HepG2 (cell line): ENCODE measurements at regions not wholly inside any gene's neighbourhood (a gene's known extent, or its start where the extent isn't known, plus 50 kb on each side); places are given as distances from the start of the nearest gene placed in this dataset.

Experiments used
- ATAC-seq: fragments of 200-7000 bp; cut with Tn5 transposase; 3 replicates; pipeline ENCODE4 v1.9.1; 2020; ENCODE audit warnings: mild to moderate bottlenecking, moderate library complexity
- BruUV-seq: library from RNA; stranded (reverse); fragments of 400-500 nt; replicated peaks from 2 replicates; lab custom pipeline; 2021; lab: Mats Ljungman, UMichigan
- CTCF ChIA-PET: fragments of 300-600 bp; formaldehyde crosslinking; extraction: SDS; loops from one replicate; lab custom pipeline; 2021; ENCODE audit warnings: low total read pairs, inconsistent platforms, low intra/inter-chr PET ratio; lab: Yijun Ruan, JAX
- POLR2A ChIA-PET: fragments of 350-600 bp; sonication (Branson Sonifier 250); formaldehyde crosslinking; loops from one replicate; lab custom pipeline; 2020; ENCODE audit warnings: antibody characterized with exemption, inconsistent platforms; lab: Yijun Ruan, JAX
- DNase-seq: peaks from one replicate; pipeline ENCODE4 v3.0.0-alpha.2; 2015; ENCODE audit warnings: low spot score
- FAIRE-seq: peaks from 3 replicates; lab custom pipeline; 2011; peaks lifted over from hg19 to GRCh38; lab: Jason Lieb, UNC
- H2AFZ ChIP-seq: one replicate; pipeline ENCODE4 v1.6.1; 2011; ENCODE audit warnings: low read length, inconsistent platforms
- H3K27ac ChIP-seq: fragments of 300-600 bp; 3 replicates; pipeline ENCODE4 v1.8.0; 2011; ENCODE audit warnings: mixed run types, mild to moderate bottlenecking, mixed read lengths, low read length, inconsistent platforms; ENCODE audit not compliant: insufficient read depth; ENCODE audit errors: extremely low read length
- H3K27me3 ChIP-seq, 2 experiments: fragments of 200-600 bp in 1 of 2; 2 replicates in 1 of 2; 3 replicates in 1 of 2; pipeline versions ENCODE4 v1.6.0 to v1.8.0; 2011; ENCODE audit warnings: low read length in 2 of 2, mild to moderate bottlenecking in 2 of 2, moderate library complexity in 2 of 2, inconsistent platforms in 1 of 2; ENCODE audit not compliant: insufficient read depth in 2 of 2, control insufficient read depth in 1 of 2
- H3K36me3 ChIP-seq, 2 experiments: fragments of 200-600 bp in 1 of 2; replicated peaks in 1 of 2; 2 replicates in 1 of 2; 3 replicates in 1 of 2; pipeline versions ENCODE4 v1.5.1 to v1.8.0; 2011; ENCODE audit warnings: low read length in 2 of 2, inconsistent platforms in 1 of 2; ENCODE audit not compliant: insufficient read depth in 2 of 2, control insufficient read depth in 1 of 2
- H3K4me1 ChIP-seq: 2 replicates; pipeline ENCODE4 v1.5.1; 2012; ENCODE audit warnings: low read length, inconsistent platforms; ENCODE audit not compliant: insufficient read depth
- H3K4me2 ChIP-seq: 2 replicates; pipeline ENCODE4 v1.6.0; 2011; ENCODE audit warnings: low read depth, low read length, inconsistent platforms
- H3K4me3 ChIP-seq, 3 experiments: fragments of 200-600 bp in 1 of 3; sonication (generic), shearing (Covaris generic) in 1 of 3; replicated peaks in 1 of 3; 2 replicates each; pipeline ENCODE4 v1.5.1; 2011 to 2016; ENCODE audit warnings: low read length in 3 of 3, inconsistent platforms in 2 of 3, low read depth in 2 of 3, mild to moderate bottlenecking in 2 of 3, control low read depth in 1 of 3, mixed read lengths in 1 of 3; ENCODE audit not compliant: insufficient read depth in 1 of 3
- H3K79me2 ChIP-seq: one replicate; pipeline ENCODE4 v1.6.1; 2011; ENCODE audit warnings: low read length, inconsistent platforms; ENCODE audit not compliant: insufficient read depth
- H3K9ac ChIP-seq: 2 replicates; pipeline ENCODE4 v1.6.0; 2011; ENCODE audit warnings: mild to moderate bottlenecking, low read depth, low read length, inconsistent platforms; ENCODE audit not compliant: insufficient read depth
- H3K9me3 ChIP-seq: 2 replicates; pipeline ENCODE4 v1.5.1; 2012; ENCODE audit warnings: mild to moderate bottlenecking, low read length
- H4K20me1 ChIP-seq: 2 replicates; pipeline ENCODE4 v1.6.0; 2011; ENCODE audit warnings: inconsistent platforms, mild to moderate bottlenecking, low read length, moderate library complexity; ENCODE audit not compliant: insufficient read depth
- BRF2 ChIP-seq: sonication (generic); formaldehyde crosslinking; IDR thresholded peaks from 2 replicates; pipeline ENCODE4 v1.8.1; 2022; ENCODE audit warnings: mild to moderate bottlenecking, missing genetic modification reagents
- CCAR2 ChIP-seq: fragments of 200-400 bp; formaldehyde crosslinking; optimal IDR thresholded peaks from 2 replicates; pipeline ENCODE3; 2018; ENCODE audit warnings: low read depth, mild to moderate bottlenecking, low read length, moderate library complexity
- EP300 ChIP-seq, 3 experiments: sonication (generic) in 1 of 3; formaldehyde crosslinking in 1 of 3; IDR thresholded peaks; 2 replicates each; pipeline versions ENCODE4 v1.5.1 to v1.6.1; 2011 to 2020; ENCODE audit warnings: low read depth in 2 of 3, low read length in 2 of 3, borderline replicate concordance in 1 of 3, improper control_type of control experiment in 1 of 3, mild to moderate bottlenecking in 1 of 3, missing genetic modification reagents in 1 of 3, moderate library complexity in 1 of 3
- HMG20A ChIP-seq: IDR thresholded peaks from 2 replicates; pipeline ENCODE4 v1.6.1; 2016; ENCODE audit warnings: borderline replicate concordance
- HNRNPLL ChIP-seq: fragments of 200-400 bp; formaldehyde crosslinking; IDR thresholded peaks from 2 replicates; pipeline ENCODE4 v1.6.1; 2017; ENCODE audit warnings: mild to moderate bottlenecking, low read depth, low read length; ENCODE audit not compliant: poor library complexity, severe bottlenecking
- MIER2 ChIP-seq: IDR thresholded peaks from 2 replicates; pipeline ENCODE4 v1.6.1; 2016; ENCODE audit warnings: missing biosample characterization, missing genetic modification reagents
- SMAD3 ChIP-seq: sonication (generic); formaldehyde crosslinking; IDR thresholded peaks from 2 replicates; pipeline ENCODE4 v1.4.0; 2020; ENCODE audit warnings: missing genetic modification reagents
- SNAI1 ChIP-seq: sonication (generic); formaldehyde crosslinking; IDR thresholded peaks from 2 replicates; pipeline ENCODE4 v1.5.0; 2020; ENCODE audit warnings: mild to moderate bottlenecking, missing genetic modification reagents, borderline replicate concordance
- SP2 ChIP-seq: sonication (generic); formaldehyde crosslinking; IDR thresholded peaks from 2 replicates; pipeline ENCODE4 v1.5.1; 2020; ENCODE audit warnings: mild to moderate bottlenecking, missing genetic modification reagents
- TCF7 ChIP-seq: sonication (generic); IDR thresholded peaks from 2 replicates; pipeline ENCODE4 v1.6.1; 2016; ENCODE audit warnings: antibody characterized with exemption, low read depth
- ZMYM3 ChIP-seq: sonication (generic); formaldehyde crosslinking; IDR thresholded peaks from 2 replicates; pipeline ENCODE4 v1.5.1; 2020; ENCODE audit warnings: mild to moderate bottlenecking, missing genetic modification reagents
- ZNF362 ChIP-seq: sonication (generic); formaldehyde crosslinking; IDR thresholded peaks from 2 replicates; pipeline ENCODE4 v1.4.0; 2020; ENCODE audit warnings: missing genetic modification reagents, mild to moderate bottlenecking, borderline replicate concordance
- WGBS: methylation state at CpG from one replicate; pipeline ENCODE4 v1.1.6; 2017; ENCODE audit warnings: low lambda C conversion rate; 5-methylcytosine and 5-hydroxymethylcytosine counted together
- in situ Hi-C: cut with HindIII; loops from 2 replicates; pipeline ENCODE4 v1.10.0; 2017; ENCODE audit warnings: low pct_unique_long_range_greater_than_20kb; ENCODE audit not compliant: extremely low pct_ligation_motif_present
- intact Hi-C: fragments of 100-400 bp; cut with micrococcal nuclease; formaldehyde crosslinking; loops from one replicate; pipeline ENCODE4 v1.10.0; 2022; ENCODE audit not compliant: unreplicated experiment
- TF ChIP-seq, protein P1 (sequence below): sonication (generic); formaldehyde crosslinking; IDR thresholded peaks from 2 replicates; pipeline ENCODE4 v1.5.0; 2020; ENCODE audit warnings: mild to moderate bottlenecking, low read depth, missing genetic modification reagents, borderline replicate concordance

DNA sequence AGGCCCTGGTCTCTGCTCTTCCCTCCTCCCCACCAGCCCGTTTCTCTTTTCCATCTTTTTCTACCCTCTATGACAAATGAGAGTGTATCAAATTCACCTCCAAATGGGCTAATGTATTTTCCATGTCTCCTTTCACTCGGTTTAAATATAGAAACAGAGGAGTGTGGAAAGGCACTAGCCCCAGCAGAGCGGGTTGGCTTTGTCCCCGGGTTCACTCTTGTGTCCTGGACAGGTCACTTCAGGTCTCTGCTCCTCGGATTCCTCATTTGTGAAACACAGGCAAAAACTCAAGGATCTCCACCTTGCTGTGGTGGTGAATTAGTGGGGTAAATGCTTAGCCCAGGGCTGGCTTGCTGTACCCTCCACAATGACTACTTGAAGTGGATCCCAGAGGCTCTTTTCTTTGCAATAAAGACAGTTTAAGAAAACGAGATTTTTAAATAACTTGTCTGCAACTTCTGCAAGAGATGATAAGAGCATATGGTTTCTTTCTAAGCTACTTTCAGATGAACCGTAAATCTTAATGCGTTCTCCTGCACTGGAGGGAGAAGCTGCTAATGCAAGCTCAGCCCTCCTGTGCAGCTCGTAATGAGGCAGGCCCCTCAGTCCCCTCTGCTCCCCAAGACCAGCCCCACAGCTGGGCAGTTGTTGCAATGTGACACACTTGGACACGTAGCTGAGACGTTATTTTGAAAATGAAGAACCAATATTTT is 292.9 kb downstream of the THBS2 start:
- no peak for TF ChIP-seq SMAD3
- no peak for TF ChIP-seq SP2 (CRISPR knock-in tag)
- TF ChIP-seq CCAR2, result no peak
- no peak for TF ChIP-seq HNRNPLL
- no peak for TF ChIP-seq HMG20A
- TF ChIP-seq, protein P1, sequence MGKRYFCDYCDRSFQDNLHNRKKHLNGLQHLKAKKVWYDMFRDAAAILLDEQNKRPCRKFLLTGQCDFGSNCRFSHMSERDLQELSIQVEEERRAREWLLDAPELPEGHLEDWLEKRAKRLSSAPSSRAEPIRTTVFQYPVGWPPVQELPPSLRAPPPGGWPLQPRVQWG (CRISPR knock-in tag), result no peak
- BruUV-seq, result no TSS peak
- intact Hi-C loops (no loop called here), in situ Hi-C loops (loop anchor here (25.0 kb wide), 1 partner anchor 727 kb away; no protein-coding TSS in a partner anchor)
- WGBS, result 18% methylated on average over 11 of the region's 11 CpGs
- ChIA-PET POLR2A (no interaction called here), CTCF (no interaction called here)
- Histone ChIP-seq H3K4me2 (no peak overlapping the region), H4K20me1 (no peaks in the 10 kb centered on the region), H3K27me3 (peaks cover 3 to 37% of the 10 kb centered on the region in 2 experiments; a peak in 4 of 5 replicates), H3K4me1 (no peaks in the 10 kb centered on the region), H3K27ac (no peak overlapping the region), H3K4me3 (no peak overlapping the region), H3K9me3 (0 out of 2 replicates have a peak, but pooled peaks cover 9% of the 10 kb centered on the region), H3K9ac (no peak overlapping the region), H3K79me2 (no peaks in the 10 kb centered on the region), H2AFZ (no peak overlapping the region), H3K36me3 (no peaks in the 10 kb centered on the region)
- no peak for DNase-seq
- FAIRE-seq, result no peak
- ATAC-seq, result no peak

DNA sequence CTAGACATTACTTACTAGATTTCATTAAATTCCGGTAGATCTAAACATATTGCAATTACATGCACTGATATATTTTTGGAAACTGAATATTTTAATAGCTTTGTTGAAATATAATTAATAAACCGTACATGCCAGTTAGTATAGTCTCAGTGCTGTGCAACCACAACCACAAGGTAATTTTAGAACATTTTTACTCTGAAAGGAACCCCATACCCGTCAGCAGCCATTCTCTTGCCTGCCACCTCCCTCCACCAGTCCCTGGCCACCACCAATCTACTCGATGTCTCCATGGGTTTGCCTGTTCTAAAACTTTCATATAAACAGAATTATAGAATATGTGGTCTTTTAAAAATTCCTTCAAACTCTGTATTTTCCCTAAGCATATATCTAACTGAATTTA is 293.9 kb downstream of the THBS2 start:
- no peak for FAIRE-seq
- H2AFZ ChIP-seq, result no peak overlapping the region
- ChIA-PET POLR2A (no interaction called here), CTCF (no interaction called here)
- 0 out of 2 replicates have a peak, but pooled peaks cover under 1% of the 10 kb centered on the region for H3K9me3 ChIP-seq
- ATAC-seq, result no peak
- H3K79me2 ChIP-seq, result no peaks in the 10 kb centered on the region
- WGBS, result 2% methylated on average over 4 of the region's 4 CpGs
- no peaks in the 10 kb centered on the region for H3K36me3 ChIP-seq
- peaks cover 2 to 37% of the 10 kb centered on the region in 2 experiments; a peak in 4 of 5 replicates for H3K27me3 ChIP-seq
- DNase-seq, result no peak
- intact Hi-C loops (loop anchor here (5.0 to 10.0 kb wide), 3 partner anchors 745 to 1573 kb away; partner anchors contain the start of genes C6orf120 and WDR27), in situ Hi-C loops (loop anchor here (10.0 to 25.0 kb wide), 2 partner anchors 365 to 728 kb away; no protein-coding TSS in a partner anchor)
- no TSS peak for BruUV-seq
- no peak overlapping the region for H3K4me2 ChIP-seq
- TF ChIP-seq ZMYM3 (CRISPR knock-in tag) (no peak), MIER2 (no peak), ZNF362 (CRISPR knock-in tag) (no peak), BRF2 (CRISPR knock-in tag) (no peak), SNAI1 (CRISPR knock-in tag) (no peak), TCF7 (no peak), EP300 (IDR thresholded peaks at IDR 0.05; ENCODE audit: low read depth in 2 of 2, low read length in 2 of 2) (no peak), EP300 (CRISPR knock-in tag; IDR thresholded peaks at IDR 0.05; ENCODE audit: borderline replicate concordance) (no peak)
- H3K4me3 ChIP-seq, result no peak overlapping the region
- H3K4me1 ChIP-seq, result no peaks in the 10 kb centered on the region
- no peaks in the 10 kb centered on the region for H4K20me1 ChIP-seq
- no peak overlapping the region for H3K9ac ChIP-seq
- no peak overlapping the region for H3K27ac ChIP-seq
